Erythroblast (primary cell): ENCODE measurements at regions not wholly inside any gene's neighbourhood (a gene's known extent, or its start where the extent isn't known, plus 50 kb on each side); places are given as distances from the start of the nearest gene placed in this dataset.

ENCODE experiments used
- GATA1 ChIP-seq: IDR thresholded peaks from 2 replicates; pipeline ENCODE4 v1.6.1; 2011; ENCODE audit warnings: low read depth, mild to moderate bottlenecking, control low read depth, low read length, moderate library complexity
- POLR2A ChIP-seq: IDR thresholded peaks from 2 replicates; pipeline ENCODE4 v1.6.1; 2011; ENCODE audit warnings: mild to moderate bottlenecking, low read length

- TF ChIP-seq POLR2A (no peak), GATA1 (no peak)
Measured at GRCh38 chr3:193772422-193772763, 179.4 kb downstream of the OPA1 start.
